ENCODE measurements at regions not wholly inside any gene's neighbourhood (a gene's known extent, or its start where the extent isn't known, plus 50 kb on each side); places are given as distances from the start of the nearest gene placed in this dataset.

DNA sequence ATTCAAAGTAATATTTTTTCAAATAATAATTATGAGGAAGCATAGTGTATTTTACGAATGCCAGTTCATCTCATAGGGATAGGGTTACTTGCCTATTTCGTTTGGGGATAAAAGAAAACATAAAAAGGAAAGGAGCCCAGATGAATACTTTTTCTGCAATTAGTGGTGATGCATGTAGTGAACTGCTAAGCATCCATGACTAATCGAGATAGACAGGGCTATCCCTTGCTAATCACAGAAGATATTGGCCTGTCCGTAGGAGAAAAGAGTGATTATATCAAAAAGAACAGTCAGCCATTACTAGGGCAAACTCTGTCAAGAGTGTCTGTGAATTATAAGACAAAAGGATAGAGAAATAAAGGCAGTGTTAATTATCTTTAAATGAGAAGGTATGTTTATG, 746.1 kb downstream of the C4orf33 start:
- TF ChIP-seq, protein P1, sequence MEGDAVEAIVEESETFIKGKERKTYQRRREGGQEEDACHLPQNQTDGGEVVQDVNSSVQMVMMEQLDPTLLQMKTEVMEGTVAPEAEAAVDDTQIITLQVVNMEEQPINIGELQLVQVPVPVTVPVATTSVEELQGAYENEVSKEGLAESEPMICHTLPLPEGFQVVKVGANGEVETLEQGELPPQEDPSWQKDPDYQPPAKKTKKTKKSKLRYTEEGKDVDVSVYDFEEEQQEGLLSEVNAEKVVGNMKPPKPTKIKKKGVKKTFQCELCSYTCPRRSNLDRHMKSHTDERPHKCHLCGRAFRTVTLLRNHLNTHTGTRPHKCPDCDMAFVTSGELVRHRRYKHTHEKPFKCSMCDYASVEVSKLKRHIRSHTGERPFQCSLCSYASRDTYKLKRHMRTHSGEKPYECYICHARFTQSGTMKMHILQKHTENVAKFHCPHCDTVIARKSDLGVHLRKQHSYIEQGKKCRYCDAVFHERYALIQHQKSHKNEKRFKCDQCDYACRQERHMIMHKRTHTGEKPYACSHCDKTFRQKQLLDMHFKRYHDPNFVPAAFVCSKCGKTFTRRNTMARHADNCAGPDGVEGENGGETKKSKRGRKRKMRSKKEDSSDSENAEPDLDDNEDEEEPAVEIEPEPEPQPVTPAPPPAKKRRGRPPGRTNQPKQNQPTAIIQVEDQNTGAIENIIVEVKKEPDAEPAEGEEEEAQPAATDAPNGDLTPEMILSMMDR (optimal IDR thresholded peaks at IDR 0.05 in 1 of 3, IDR thresholded peaks at IDR 0.05 in 1 of 3, conservative IDR thresholded peaks at IDR 0.05 in 1 of 3; ENCODE audit: extremely low read depth in 1 of 3, insufficient read depth in 2 of 3, low read length in 3 of 3): no peak
- TF ChIP-seq EZH2 (IDR thresholded peaks at IDR 0.05; ENCODE audit: low read length): no peak
